GM23338 (cell line): ENCODE measurements at regions not wholly inside any gene's neighbourhood (a gene's known extent, or its start where the extent isn't known, plus 50 kb on each side); places are given as distances from the start of the nearest gene placed in this dataset.

Experiments
- CTCF ChIP-seq, 2 experiments: fragments of 200-600 bp in 1 of 2; sonication (generic) in 1 of 2; conservative IDR thresholded peaks; 2 replicates each; pipeline versions ENCODE4 v1.5.1 to v1.6.1; 2016 to 2017; ENCODE audit warnings: antibody characterized with exemption in 2 of 2, low read depth in 2 of 2, mild to moderate bottlenecking in 2 of 2, moderate library complexity in 1 of 2
- EZH2 ChIP-seq: fragments of 200-600 bp; sonication (generic); IDR thresholded peaks from one replicate; pipeline ENCODE4 v1.8.0; 2017; ENCODE audit warnings: antibody characterized with exemption, mild to moderate bottlenecking, low read depth; ENCODE audit not compliant: unreplicated experiment
- EZH2phosphoT487 ChIP-seq: fragments of 200-600 bp; sonication (generic); IDR thresholded peaks from one replicate; pipeline ENCODE4 v1.8.1; 2018; ENCODE audit warnings: antibody characterized with exemption; ENCODE audit not compliant: unreplicated experiment
- NANOG ChIP-seq: IDR thresholded peaks from 2 replicates; pipeline ENCODE4 v1.6.1; 2016; ENCODE audit warnings: antibody characterized with exemption, borderline replicate concordance

GRCh38 chr5:7181841-7182240 lies 214.1 kb upstream of the ADCY2 start:
- TF ChIP-seq CTCF (conservative IDR thresholded peaks at IDR 0.05; ENCODE audit: low read depth in 2 of 2): no peak
- TF ChIP-seq EZH2: no peak
- TF ChIP-seq EZH2phosphoT487: no peak
- TF ChIP-seq NANOG: no peak
